HFFc6 (cell line): ENCODE measurements at regions not wholly inside any gene's neighbourhood (a gene's known extent, or its start where the extent isn't known, plus 50 kb on each side); places are given as distances from the start of the nearest gene placed in this dataset.

Experiments used
- DNase-seq: peaks from one replicate; pipeline ENCODE4 v3.0.0-alpha.2; 2018
- H3K27ac Mint-ChIP-seq: 2 replicates; pipeline ENCODE4 v1.8.0; 2020; ENCODE audit warnings: mild to moderate bottlenecking, mixed read lengths
- H3K27me3 Mint-ChIP-seq: 2 replicates; pipeline ENCODE4 v1.8.0; 2021; ENCODE audit warnings: mild to moderate bottlenecking, moderate library complexity, mixed read lengths; ENCODE audit not compliant: insufficient read depth
- H3K36me3 Mint-ChIP-seq: 2 replicates; pipeline ENCODE4 v1.8.0; 2021; ENCODE audit warnings: low read depth, mixed read lengths
- H3K4me1 Mint-ChIP-seq: 2 replicates; pipeline ENCODE4 v1.8.0; 2020; ENCODE audit warnings: low read depth, mixed read lengths
- H3K4me3 Mint-ChIP-seq: 2 replicates; pipeline ENCODE4 v1.8.0; 2020; ENCODE audit warnings: mild to moderate bottlenecking, moderate library complexity, mixed read lengths
- H3K9me3 Mint-ChIP-seq: 2 replicates; pipeline ENCODE4 v1.8.0; 2020; ENCODE audit warnings: mild to moderate bottlenecking, mixed read lengths
- TF ChIP-seq, protein P1 (sequence below): fragments of 200-600 bp; sonication (generic); IDR thresholded peaks from 2 replicates; pipeline ENCODE4 v1.5.0; 2021; ENCODE audit warnings: antibody characterized with exemption, mild to moderate bottlenecking

GRCh38 chr10:24784923-24785322, 61.2 kb upstream of the ARHGAP21 start:
- no peak for DNase-seq
- peaks cover 9% of the 10 kb centered on the region for H3K4me1 Mint-ChIP-seq
- no peaks in the 10 kb centered on the region for H3K9me3 Mint-ChIP-seq
- no peak overlapping the region for H3K4me3 Mint-ChIP-seq
- H3K27ac Mint-ChIP-seq: no peak overlapping the region
- H3K36me3 Mint-ChIP-seq: no peaks in the 10 kb centered on the region
- TF ChIP-seq, protein P1, sequence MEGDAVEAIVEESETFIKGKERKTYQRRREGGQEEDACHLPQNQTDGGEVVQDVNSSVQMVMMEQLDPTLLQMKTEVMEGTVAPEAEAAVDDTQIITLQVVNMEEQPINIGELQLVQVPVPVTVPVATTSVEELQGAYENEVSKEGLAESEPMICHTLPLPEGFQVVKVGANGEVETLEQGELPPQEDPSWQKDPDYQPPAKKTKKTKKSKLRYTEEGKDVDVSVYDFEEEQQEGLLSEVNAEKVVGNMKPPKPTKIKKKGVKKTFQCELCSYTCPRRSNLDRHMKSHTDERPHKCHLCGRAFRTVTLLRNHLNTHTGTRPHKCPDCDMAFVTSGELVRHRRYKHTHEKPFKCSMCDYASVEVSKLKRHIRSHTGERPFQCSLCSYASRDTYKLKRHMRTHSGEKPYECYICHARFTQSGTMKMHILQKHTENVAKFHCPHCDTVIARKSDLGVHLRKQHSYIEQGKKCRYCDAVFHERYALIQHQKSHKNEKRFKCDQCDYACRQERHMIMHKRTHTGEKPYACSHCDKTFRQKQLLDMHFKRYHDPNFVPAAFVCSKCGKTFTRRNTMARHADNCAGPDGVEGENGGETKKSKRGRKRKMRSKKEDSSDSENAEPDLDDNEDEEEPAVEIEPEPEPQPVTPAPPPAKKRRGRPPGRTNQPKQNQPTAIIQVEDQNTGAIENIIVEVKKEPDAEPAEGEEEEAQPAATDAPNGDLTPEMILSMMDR: no peak
- H3K27me3 Mint-ChIP-seq: peaks cover 6% of the 10 kb centered on the region

GRCh38 chr10:24784061-24784460, 60.4 kb upstream of the ARHGAP21 start:
- H3K27ac Mint-ChIP-seq: no peak overlapping the region
- H3K4me1 Mint-ChIP-seq: peaks cover 9% of the 10 kb centered on the region

GRCh38 chr10:24783504-24783903, 59.8 kb upstream of the ARHGAP21 start:
- H3K9me3 Mint-ChIP-seq: no peaks in the 10 kb centered on the region
- H3K4me1 Mint-ChIP-seq: peaks cover 9% of the 10 kb centered on the region
- peaks cover 3% of the 10 kb centered on the region; the same call in 1 of the 2 replicates for H3K27me3 Mint-ChIP-seq
- no peak overlapping the region for H3K4me3 Mint-ChIP-seq
- H3K36me3 Mint-ChIP-seq: no peaks in the 10 kb centered on the region
- TF ChIP-seq, protein P1: no peak
- no peak for DNase-seq
- H3K27ac Mint-ChIP-seq: no peak overlapping the region

More at GRCh38 chr10:24784061-24784460, 60.4 kb upstream of the ARHGAP21 start:
- Mint-ChIP-seq H3K9me3 (no peaks in the 10 kb centered on the region), H3K27me3 (peaks cover 3% of the 10 kb centered on the region; the same call in 1 of the 2 replicates), H3K4me3 (no peak overlapping the region), H3K36me3 (no peaks in the 10 kb centered on the region)
- no peak for DNase-seq
- TF ChIP-seq, protein P1: no peak

GRCh38 chr10:24779737-24780136, 56.0 kb upstream of the ARHGAP21 start:
- Mint-ChIP-seq H3K4me3 (no peak overlapping the region), H3K36me3 (no peaks in the 10 kb centered on the region), H3K27ac (no peak overlapping the region), H3K27me3 (peaks cover 3% of the 10 kb centered on the region; the same call in 1 of the 2 replicates), H3K4me1 (peaks cover 4% of the 10 kb centered on the region), H3K9me3 (no peaks in the 10 kb centered on the region)
- TF ChIP-seq, protein P1: no peak
- DNase-seq: no peak

- Mint-ChIP-seq H3K27me3 (no peaks in the 10 kb centered on the region), H3K4me1 (peaks cover 7% of the 10 kb centered on the region; the same call in 1 of the 2 replicates), H3K27ac (no peak overlapping the region), H3K36me3 (no peaks in the 10 kb centered on the region), H3K4me3 (no peak overlapping the region), H3K9me3 (no peaks in the 10 kb centered on the region)
- TF ChIP-seq, protein P1: no peak
- no peak for DNase-seq
Measured at GRCh38 chr10:24778298-24778697, 54.6 kb upstream of the ARHGAP21 start.

DNA sequence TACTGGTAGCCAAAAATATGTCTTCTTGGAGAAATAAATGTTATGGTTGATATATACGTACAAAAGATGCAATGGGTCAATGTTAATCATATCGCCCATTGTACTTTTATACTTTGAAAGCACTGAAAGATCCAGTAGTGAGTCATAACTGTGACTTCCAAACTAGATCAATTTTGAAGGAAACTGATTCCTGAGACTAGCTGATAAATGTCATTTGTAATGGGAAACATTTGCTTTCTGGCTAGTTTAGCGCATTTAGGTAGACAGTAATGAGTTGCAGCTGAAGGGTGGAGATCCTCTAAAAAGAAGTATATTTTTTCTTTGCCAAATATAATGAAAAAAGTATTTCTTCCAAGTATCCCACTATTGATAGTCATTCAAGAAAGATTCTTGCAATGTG, 53.5 kb upstream of the ARHGAP21 start:
- Mint-ChIP-seq H3K4me1 (peaks cover 10% of the 10 kb centered on the region), H3K9me3 (no peaks in the 10 kb centered on the region), H3K36me3 (no peaks in the 10 kb centered on the region), H3K27me3 (no peaks in the 10 kb centered on the region), H3K4me3 (no peak overlapping the region), H3K27ac (no peak overlapping the region)
- TF ChIP-seq, protein P1: no peak
- no peak for DNase-seq
